BJ (cell line): ENCODE measurements at regions not wholly inside any gene's neighbourhood (a gene's known extent, or its start where the extent isn't known, plus 50 kb on each side); places are given as distances from the start of the nearest gene placed in this dataset.

Experiments used
- CTCF ChIA-PET: fragments of 350-600 bp; formaldehyde crosslinking; extraction: SDS; loops from one replicate; lab custom pipeline; 2021; ENCODE audit warnings: antibody characterized with exemption, inconsistent platforms; lab: Yijun Ruan, JAX
- POLR2A ChIA-PET: fragments of 300-600 bp; sonication (Branson Sonifier 250); formaldehyde crosslinking; extraction: SDS; loops from one replicate; lab custom pipeline; 2021; ENCODE audit warnings: antibody characterized with exemption; lab: Charles Lee
- DNase-seq: peaks from one replicate; pipeline ENCODE4 v3.0.0-alpha.2; 2011; ENCODE audit warnings: low read depth
- H3K27me3 ChIP-seq: 2 replicates; pipeline ENCODE4 v1.6.0; 2011; ENCODE audit warnings: low read length; ENCODE audit not compliant: control insufficient read depth, insufficient read depth
- H3K36me3 ChIP-seq: 2 replicates; pipeline ENCODE4 v1.5.1; 2011; ENCODE audit warnings: low read length; ENCODE audit not compliant: control insufficient read depth, insufficient read depth
- H3K4me3 ChIP-seq: 2 replicates; pipeline ENCODE4 v1.5.1; 2011; ENCODE audit warnings: low read depth, mild to moderate bottlenecking, control low read depth, low read length
- TF ChIP-seq, protein P1 (sequence below): IDR thresholded peaks from 2 replicates; pipeline ENCODE4 v1.5.1; 2011; ENCODE audit warnings: low read depth, mild to moderate bottlenecking, control low read depth, inconsistent platforms, low read length, moderate library complexity; ENCODE audit not compliant: insufficient read depth

DNA sequence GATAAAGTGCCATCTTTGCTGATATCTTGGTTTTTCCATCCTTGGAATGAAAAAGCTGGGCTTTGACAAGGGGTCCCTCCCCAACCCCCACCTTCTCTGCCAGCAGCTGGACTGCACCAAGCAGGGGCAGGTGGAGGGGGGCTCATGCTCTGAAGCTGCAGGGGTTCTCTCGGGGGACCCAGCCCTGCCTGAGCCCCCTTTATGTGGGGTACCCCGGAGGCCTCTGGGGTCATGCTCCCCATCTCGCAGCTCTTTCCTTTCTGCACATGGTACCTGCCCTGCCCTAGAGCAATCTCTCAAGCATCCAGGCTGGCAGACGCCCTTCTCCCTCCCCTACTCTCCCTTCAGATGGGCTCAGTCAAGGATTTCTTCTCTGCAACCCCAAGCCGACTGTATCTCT is 146.7 kb upstream of the PTPN1 start:
- CTCF ChIA-PET = no interaction called here
- H3K36me3 ChIP-seq = no peaks in the 10 kb centered on the region
- H3K27me3 ChIP-seq = peaks cover 7% of the 10 kb centered on the region
- TF ChIP-seq, protein P1, sequence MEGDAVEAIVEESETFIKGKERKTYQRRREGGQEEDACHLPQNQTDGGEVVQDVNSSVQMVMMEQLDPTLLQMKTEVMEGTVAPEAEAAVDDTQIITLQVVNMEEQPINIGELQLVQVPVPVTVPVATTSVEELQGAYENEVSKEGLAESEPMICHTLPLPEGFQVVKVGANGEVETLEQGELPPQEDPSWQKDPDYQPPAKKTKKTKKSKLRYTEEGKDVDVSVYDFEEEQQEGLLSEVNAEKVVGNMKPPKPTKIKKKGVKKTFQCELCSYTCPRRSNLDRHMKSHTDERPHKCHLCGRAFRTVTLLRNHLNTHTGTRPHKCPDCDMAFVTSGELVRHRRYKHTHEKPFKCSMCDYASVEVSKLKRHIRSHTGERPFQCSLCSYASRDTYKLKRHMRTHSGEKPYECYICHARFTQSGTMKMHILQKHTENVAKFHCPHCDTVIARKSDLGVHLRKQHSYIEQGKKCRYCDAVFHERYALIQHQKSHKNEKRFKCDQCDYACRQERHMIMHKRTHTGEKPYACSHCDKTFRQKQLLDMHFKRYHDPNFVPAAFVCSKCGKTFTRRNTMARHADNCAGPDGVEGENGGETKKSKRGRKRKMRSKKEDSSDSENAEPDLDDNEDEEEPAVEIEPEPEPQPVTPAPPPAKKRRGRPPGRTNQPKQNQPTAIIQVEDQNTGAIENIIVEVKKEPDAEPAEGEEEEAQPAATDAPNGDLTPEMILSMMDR = no peak
- H3K4me3 ChIP-seq = no peak overlapping the region
- POLR2A ChIA-PET = no interaction called here
- DNase-seq = no peak

DNA sequence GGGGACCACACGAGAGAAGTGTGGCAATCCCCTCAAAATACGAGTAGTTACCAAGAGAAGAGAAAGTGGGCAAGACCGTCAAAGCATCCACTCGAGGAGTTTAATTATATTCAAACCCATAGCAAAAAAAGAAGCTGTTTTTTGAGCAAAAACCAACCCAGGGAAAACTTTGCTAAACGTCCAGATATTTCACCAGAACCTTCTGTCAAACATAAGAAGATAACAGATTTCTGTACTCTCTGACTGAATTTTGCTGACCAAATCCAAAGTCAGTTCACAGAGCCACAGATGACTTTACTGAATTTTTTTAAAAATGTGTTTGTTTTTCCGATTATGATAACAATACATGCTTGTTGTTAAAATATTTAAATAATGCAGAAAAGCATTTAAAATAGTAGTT is 145.6 kb upstream of the PTPN1 start:
- Histone ChIP-seq H3K36me3 (no peaks in the 10 kb centered on the region), H3K4me3 (no peak overlapping the region), H3K27me3 (peaks cover 7% of the 10 kb centered on the region)
- DNase-seq = no peak
- ChIA-PET CTCF (no interaction called here), POLR2A (no interaction called here)
- TF ChIP-seq, protein P1 = no peak

DNA sequence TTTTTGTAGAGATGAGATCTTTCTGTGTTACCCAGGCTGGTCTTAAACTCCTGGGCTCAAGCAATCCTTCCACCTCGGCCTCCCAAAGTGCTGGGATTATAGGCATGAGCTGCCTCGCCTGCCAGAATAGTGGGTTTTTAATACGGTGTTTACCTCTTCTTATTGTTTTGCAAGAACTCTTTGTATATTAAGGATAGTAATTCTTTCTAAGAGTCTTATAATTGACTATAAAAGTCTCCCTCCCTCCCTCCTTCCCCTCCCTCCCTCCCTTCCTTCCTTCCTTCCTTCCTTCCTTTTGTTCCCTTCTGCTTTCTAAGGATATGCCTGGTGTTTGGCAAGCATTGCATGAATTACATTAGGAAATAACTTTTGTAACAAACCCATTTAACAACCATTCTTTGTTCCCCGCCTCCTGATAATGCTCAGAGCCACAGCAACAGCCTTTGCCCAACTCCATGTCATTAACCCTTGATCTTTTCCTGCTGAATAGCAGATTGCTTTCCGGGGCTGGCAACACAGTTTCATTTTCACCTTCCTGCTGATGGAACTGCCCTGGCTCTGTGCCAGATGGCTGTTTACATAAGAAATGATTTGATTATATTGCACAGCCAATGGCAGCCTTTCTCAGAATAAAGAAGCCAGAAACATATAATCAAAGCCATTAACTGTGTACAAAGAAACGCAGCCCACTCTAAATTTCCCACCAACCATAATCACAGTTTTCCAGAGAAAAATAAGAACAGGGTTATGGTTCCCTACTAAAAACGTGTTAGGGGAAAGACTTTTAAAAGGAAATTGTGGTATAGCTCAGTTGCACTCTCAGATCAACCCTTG is 143.7 kb upstream of the PTPN1 start:
- DNase-seq = no peak
- ChIA-PET CTCF (no interaction called here), POLR2A (no interaction called here)
- TF ChIP-seq, protein P1 = no peak
- Histone ChIP-seq H3K36me3 (no peaks in the 10 kb centered on the region), H3K27me3 (peaks cover 7% of the 10 kb centered on the region), H3K4me3 (no peak overlapping the region)

DNA sequence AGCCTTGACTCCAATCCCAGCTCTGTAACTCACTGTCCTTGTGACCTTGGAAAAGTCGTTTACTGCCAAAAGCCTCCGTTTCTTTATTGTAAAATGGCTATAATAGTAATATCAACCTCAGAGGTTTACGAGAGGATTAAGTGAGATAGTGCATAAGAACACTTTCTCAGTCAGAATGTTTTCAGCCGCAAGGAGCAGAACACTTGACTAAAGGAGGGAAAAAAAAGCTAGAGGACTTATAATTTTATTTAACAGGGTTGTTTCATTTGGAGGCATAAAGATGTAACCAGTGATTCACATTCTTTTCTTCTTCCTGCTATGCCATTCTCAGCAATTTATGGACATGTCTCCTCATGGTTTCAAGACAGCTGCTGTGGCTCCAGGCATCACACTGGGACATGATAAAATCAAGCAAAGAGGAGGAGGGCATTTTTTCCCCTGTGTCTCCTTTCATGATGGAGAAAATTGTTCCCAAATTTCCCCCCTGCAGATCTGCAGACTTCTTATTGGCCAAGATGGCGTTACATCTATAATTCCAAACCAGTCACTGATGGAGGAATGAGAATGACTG is 143.0 kb upstream of the PTPN1 start:
- ChIA-PET CTCF (no interaction called here), POLR2A (no interaction called here)
- TF ChIP-seq, protein P1 = no peak
- no peak for DNase-seq
- H3K27me3 ChIP-seq = peaks cover 7% of the 10 kb centered on the region
- no peak overlapping the region for H3K4me3 ChIP-seq
- H3K36me3 ChIP-seq = no peaks in the 10 kb centered on the region

DNA sequence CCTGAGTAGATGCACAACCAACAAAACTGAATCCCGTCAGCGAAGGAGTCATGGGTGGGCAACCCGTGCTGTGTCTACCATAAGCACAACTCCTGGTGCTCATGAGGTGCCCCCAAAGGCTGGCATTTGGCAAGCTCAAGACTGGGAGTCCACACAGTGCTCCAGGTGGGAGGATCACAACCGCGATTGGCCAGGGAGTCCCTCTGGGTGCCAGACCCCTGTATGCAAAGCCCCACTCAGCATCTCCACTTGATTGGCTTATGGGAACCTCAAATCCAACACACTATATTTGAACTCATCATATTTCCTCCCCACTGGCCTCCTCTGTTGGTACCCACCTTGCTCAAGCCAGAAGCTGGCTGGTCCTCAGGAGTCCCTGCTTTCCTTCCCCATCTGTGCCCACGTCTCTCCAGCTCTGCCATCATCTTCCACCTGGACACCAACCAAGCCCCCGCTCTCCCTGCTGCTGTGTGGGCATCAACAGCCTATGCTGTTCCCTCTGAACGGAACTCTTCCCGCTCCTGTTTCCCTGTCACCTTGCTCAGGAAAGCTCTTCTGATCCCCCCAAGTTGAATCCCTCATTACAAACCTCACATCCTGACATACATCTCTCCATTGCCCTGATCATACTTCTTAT is 142.3 kb upstream of the PTPN1 start:
- no peak for DNase-seq
- no peaks in the 10 kb centered on the region for H3K36me3 ChIP-seq
- TF ChIP-seq, protein P1 = no peak
- H3K4me3 ChIP-seq = no peak overlapping the region
- ChIA-PET CTCF (interaction anchor here (1.1 kb wide), 1 partner anchor 32 kb away, joined by 3 read pairs; no protein-coding TSS in a partner anchor), POLR2A (no interaction called here)
- peaks cover 7% of the 10 kb centered on the region for H3K27me3 ChIP-seq
